ENCODE measurements at regions not wholly inside any gene's neighbourhood (a gene's known extent, or its start where the extent isn't known, plus 50 kb on each side); places are given as distances from the start of the nearest gene placed in this dataset.

- TF ChIP-seq EP300 (conservative IDR thresholded peaks at IDR 0.05; ENCODE audit: poor library complexity, severe bottlenecking) (no peak), CTCF (IDR thresholded peaks at IDR 0.05; ENCODE audit: poor library complexity, severe bottlenecking) (no peak), EZH2 (IDR thresholded peaks at IDR 0.05; ENCODE audit: borderline replicate concordance, insufficient read depth, low read length, poor library complexity, severe bottlenecking) (no peak), TAF1 (IDR thresholded peaks at IDR 0.05; ENCODE audit: low read depth) (no peak), MXI1 (conservative IDR thresholded peaks at IDR 0.05; ENCODE audit: poor library complexity, severe bottlenecking) (no peak), RAD21 (conservative IDR thresholded peaks at IDR 0.05) (no peak), POLR2AphosphoS5 (IDR thresholded peaks at IDR 0.05) (no peak), SMC3 (conservative IDR thresholded peaks at IDR 0.05; ENCODE audit: poor library complexity) (no peak)
- TF ChIP-seq, protein P1, sequence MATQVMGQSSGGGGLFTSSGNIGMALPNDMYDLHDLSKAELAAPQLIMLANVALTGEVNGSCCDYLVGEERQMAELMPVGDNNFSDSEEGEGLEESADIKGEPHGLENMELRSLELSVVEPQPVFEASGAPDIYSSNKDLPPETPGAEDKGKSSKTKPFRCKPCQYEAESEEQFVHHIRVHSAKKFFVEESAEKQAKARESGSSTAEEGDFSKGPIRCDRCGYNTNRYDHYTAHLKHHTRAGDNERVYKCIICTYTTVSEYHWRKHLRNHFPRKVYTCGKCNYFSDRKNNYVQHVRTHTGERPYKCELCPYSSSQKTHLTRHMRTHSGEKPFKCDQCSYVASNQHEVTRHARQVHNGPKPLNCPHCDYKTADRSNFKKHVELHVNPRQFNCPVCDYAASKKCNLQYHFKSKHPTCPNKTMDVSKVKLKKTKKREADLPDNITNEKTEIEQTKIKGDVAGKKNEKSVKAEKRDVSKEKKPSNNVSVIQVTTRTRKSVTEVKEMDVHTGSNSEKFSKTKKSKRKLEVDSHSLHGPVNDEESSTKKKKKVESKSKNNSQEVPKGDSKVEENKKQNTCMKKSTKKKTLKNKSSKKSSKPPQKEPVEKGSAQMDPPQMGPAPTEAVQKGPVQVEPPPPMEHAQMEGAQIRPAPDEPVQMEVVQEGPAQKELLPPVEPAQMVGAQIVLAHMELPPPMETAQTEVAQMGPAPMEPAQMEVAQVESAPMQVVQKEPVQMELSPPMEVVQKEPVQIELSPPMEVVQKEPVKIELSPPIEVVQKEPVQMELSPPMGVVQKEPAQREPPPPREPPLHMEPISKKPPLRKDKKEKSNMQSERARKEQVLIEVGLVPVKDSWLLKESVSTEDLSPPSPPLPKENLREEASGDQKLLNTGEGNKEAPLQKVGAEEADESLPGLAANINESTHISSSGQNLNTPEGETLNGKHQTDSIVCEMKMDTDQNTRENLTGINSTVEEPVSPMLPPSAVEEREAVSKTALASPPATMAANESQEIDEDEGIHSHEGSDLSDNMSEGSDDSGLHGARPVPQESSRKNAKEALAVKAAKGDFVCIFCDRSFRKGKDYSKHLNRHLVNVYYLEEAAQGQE (IDR thresholded peaks at IDR 0.05; ENCODE audit: borderline replicate concordance), result no peak
- H3K9me3 ChIP-seq (ENCODE audit: low read length), result no peaks in the 10 kb centered on the region
- no peaks in the 10 kb centered on the region for H3K79me2 ChIP-seq (replicated peaks; ENCODE audit: insufficient read depth, low read length)
- H3K9ac ChIP-seq (ENCODE audit: low read length), result no peak overlapping the region
- no peaks in the 10 kb centered on the region for H3K36me3 ChIP-seq (ENCODE audit: insufficient read depth, low read length)
- no peaks in the 10 kb centered on the region for H3K9me2 ChIP-seq (ENCODE audit: insufficient read depth, low read length)
- no peaks in the 10 kb centered on the region for H4K20me1 ChIP-seq (ENCODE audit: insufficient read depth)
- no peak overlapping the region for H2AFZ ChIP-seq (ENCODE audit: low read depth, low read length)
- no peak overlapping the region for H3K4me2 ChIP-seq (ENCODE audit: low read length)
- no peaks in the 10 kb centered on the region for H3F3A ChIP-seq (ENCODE audit: insufficient read depth, low read length, poor library complexity, severe bottlenecking)
- H3K27me3 ChIP-seq (ENCODE audit: insufficient read depth, low read depth, low read length), result no peaks in the 10 kb centered on the region
- no peak overlapping the region for H3K27ac ChIP-seq (ENCODE audit: low read length)
- no peak overlapping the region for H3K4me3 ChIP-seq (ENCODE audit: low read length)
Observed at GRCh38 chr5:167801999-167802398, 489.4 kb upstream of the WWC1 start.

- no peak overlapping the region for H3K4me3 ChIP-seq (ENCODE audit: low read length)
- no peaks in the 10 kb centered on the region for H3K9me3 ChIP-seq (ENCODE audit: low read length)
- H2AFZ ChIP-seq (ENCODE audit: low read depth, low read length), result no peak overlapping the region
- no peaks in the 10 kb centered on the region for H3K36me3 ChIP-seq (ENCODE audit: insufficient read depth, low read length)
- H3F3A ChIP-seq (ENCODE audit: insufficient read depth, low read length, poor library complexity, severe bottlenecking), result no peaks in the 10 kb centered on the region
- H3K79me2 ChIP-seq (replicated peaks; ENCODE audit: insufficient read depth, low read length), result no peaks in the 10 kb centered on the region
- no peaks in the 10 kb centered on the region for H4K20me1 ChIP-seq (ENCODE audit: insufficient read depth)
- no peaks in the 10 kb centered on the region for H3K27me3 ChIP-seq (ENCODE audit: insufficient read depth, low read depth, low read length)
- no peak for TF ChIP-seq MXI1 (conservative IDR thresholded peaks at IDR 0.05; ENCODE audit: poor library complexity, severe bottlenecking)
- TF ChIP-seq RAD21 (conservative IDR thresholded peaks at IDR 0.05), result no peak
- TF ChIP-seq TAF1 (IDR thresholded peaks at IDR 0.05; ENCODE audit: low read depth), result no peak
- no peak for TF ChIP-seq EZH2 (IDR thresholded peaks at IDR 0.05; ENCODE audit: borderline replicate concordance, insufficient read depth, low read length, poor library complexity, severe bottlenecking)
- TF ChIP-seq, protein P1 (IDR thresholded peaks at IDR 0.05; ENCODE audit: borderline replicate concordance), result no peak
- TF ChIP-seq CTCF (IDR thresholded peaks at IDR 0.05; ENCODE audit: poor library complexity, severe bottlenecking), result no peak
- TF ChIP-seq EP300 (conservative IDR thresholded peaks at IDR 0.05; ENCODE audit: poor library complexity, severe bottlenecking), result no peak
- no peak for TF ChIP-seq POLR2AphosphoS5 (IDR thresholded peaks at IDR 0.05)
- no peak for TF ChIP-seq SMC3 (conservative IDR thresholded peaks at IDR 0.05; ENCODE audit: poor library complexity)
- no peaks in the 10 kb centered on the region for H3K9me2 ChIP-seq (ENCODE audit: insufficient read depth, low read length)
- no peak overlapping the region for H3K27ac ChIP-seq (ENCODE audit: low read length)
- H3K4me2 ChIP-seq (ENCODE audit: low read length), result no peak overlapping the region
- no peak overlapping the region for H3K9ac ChIP-seq (ENCODE audit: low read length)
Observed at GRCh38 chr5:167802755-167803431, 488.6 kb upstream of the WWC1 start.
